SK-MEL-5 (cell line): ENCODE measurements at regions not wholly inside any gene's neighbourhood (a gene's known extent, or its start where the extent isn't known, plus 50 kb on each side); places are given as distances from the start of the nearest gene placed in this dataset.

Experiments
- DNase-seq: peaks from one replicate; pipeline ENCODE4 v3.0.0-alpha.2; 2016; ENCODE audit warnings: low read depth, low spot score
- in situ Hi-C: cut with HindIII; loops from 2 replicates; pipeline ENCODE4 v1.10.0; 2016; ENCODE audit warnings: low sequenced_read_pairs, high pct_unique_total_duplicates, low pct_unique_long_range_greater_than_20kb

GRCh38 chr15:69544365-69545113 lies 91.9 kb downstream of the RPLP1 start:
- in situ Hi-C loops, result no loop called here
- no peak for DNase-seq

- in situ Hi-C loops, result no loop called here
- no peak for DNase-seq
Observed at GRCh38 chr15:69546182-69546581, 93.6 kb downstream of the RPLP1 start.

DNA sequence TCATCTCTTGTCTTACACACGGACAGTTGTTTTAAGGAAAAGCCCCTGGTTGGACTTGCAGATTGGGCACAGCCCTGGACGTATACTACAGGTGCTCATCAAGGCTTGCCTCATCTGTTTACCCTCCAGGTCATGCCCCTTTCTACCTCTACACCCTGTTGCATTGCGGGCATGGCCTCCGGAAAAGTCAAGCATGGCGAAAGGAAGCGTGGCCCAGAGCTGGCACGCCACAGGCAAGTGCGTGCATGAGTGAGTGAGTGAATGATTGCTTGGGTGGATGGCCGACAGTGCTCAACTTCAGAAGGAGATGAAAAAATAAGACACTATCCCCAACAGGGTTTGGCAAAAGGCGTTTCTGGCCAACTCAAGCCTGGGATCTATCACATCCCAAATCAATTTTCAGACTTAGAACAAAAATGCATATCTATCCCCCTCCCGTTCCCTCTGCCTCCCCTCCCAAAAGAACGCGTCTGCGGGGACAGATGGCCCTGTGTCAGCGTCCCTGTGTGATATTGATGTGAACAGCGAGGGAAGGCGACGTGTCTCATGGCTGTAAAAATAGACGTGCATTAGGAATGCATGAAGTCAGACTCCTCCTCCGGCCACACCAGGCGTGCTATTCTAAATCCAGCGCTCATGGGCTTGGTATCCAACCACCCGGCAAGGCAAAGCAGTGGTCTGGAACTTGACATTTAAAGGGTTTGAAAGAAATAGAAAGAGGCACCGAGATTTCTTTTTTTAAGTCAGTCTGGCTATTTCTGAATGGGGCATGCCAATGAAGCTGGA lies 96.0 kb downstream of the RPLP1 start:
- in situ Hi-C loops, result no loop called here
- DNase-seq, result no peak

GRCh38 chr15:69551391-69552056 lies 98.9 kb downstream of the RPLP1 start:
- in situ Hi-C loops, result no loop called here
- DNase-seq, result no peak

DNA sequence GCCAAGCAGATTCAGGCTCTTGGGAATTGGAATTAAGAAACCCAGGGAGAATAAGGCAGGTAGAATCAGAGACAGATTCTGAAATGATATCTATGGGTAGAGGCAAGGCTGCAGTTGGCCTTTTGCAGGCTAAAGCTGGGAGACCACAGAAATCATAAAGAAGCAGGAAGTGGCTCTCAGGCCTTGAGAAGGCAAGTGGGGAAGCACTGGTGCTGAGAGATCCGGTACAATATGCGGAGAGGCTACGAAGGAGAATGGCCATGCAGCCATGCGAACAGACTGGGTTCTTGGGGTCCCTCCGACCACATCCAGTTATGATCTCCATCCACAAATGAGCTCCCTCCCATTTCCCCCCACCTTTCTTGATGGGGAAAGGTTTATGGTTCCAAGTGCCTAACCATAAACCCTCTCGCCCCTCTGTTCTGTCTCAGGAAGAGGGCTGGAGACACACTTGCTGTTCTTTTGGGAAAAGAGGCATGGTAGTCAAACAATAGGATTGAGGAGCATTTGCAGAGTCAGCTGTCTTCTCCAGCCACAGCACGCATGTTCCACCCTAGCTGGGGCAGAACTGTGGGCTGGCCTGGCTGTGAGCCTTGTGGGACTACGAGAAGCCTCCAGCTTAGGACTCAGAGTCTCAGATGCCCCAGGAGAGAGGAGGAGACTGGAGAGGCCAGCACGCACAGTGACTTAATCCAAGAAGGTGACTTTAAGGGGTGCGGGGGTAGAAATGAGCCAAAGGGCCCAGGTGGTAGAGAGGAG lies 99.6 kb downstream of the RPLP1 start:
- in situ Hi-C loops, result no loop called here
- no peak for DNase-seq

DNA sequence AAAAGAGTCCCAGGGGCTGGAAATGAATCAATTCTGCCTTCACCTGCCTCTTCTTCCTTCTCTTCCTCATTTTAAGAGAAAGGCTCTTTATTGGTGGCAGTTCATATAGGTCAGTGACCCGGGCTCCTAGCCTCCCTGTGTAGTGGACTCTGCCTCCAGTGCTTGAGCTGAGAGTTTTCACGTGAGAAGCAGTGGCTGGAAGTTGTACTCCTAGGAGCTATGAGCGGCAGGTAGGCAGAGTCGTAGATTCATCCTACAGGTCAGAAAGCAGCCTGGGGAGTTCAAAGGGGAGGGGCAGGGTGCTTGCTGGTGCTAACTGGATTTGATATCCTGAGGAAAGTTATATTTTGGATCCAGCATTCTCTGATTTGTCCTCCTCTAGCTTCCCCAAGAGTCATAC lies 101.1 kb downstream of the RPLP1 start:
- no peak for DNase-seq
- in situ Hi-C loops, result no loop called here

DNA sequence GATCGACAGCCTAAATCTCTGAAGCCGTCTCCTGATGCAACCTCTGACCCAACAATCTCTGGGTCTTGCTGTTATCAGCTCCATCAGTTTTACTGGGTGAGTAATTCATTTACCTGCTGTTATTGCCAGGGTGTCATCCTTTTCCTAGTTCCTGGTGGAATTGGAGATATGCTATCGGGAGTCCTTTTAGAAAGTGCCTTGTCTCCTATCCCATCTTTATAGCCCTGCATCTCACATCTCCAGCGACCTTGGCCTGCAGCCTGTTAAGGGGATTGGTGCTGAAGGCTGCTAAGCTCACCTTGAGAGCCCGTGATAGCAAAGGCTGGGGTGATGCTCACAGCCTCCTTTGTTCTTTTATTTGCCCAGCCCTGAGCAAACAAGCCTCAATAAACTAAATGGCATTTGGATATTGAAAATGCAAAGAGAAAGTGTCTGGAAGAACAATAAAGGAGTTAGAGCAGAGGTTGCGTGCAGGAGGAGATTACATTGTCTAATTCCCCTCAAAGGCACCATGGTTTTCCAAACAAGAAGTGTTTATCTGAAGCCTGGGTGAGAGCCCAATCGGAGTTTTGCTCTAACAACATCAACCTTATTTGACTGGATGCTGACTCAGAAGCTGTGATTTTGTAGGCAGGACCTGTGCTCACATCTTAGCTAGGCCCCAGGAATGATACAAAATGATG lies 101.8 kb downstream of the RPLP1 start:
- in situ Hi-C loops, result no loop called here
- DNase-seq, result no peak

GRCh38 chr15:69555080-69555479 lies 102.5 kb downstream of the RPLP1 start:
- DNase-seq, result no peak
- in situ Hi-C loops, result no loop called here

DNA sequence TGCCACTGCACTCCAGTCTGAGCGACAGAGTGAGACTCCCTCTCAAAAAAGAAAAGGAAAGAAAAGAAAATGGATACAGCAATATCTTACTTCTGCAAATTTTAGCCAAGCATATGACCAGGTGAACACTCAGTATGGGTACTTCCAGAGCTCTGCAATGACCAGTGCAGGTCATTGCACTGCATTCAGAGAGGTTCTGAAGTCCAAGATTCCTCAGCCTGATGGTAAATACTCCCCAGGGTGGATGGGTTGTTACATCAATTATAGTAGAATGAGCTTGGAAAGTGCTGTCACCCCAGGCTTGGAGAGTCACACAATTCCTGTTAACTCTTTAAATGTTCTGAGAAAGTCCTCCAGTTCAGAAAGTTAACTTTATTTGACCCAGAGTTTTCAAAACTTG lies 103.7 kb downstream of the RPLP1 start:
- in situ Hi-C loops, result no loop called here
- DNase-seq, result no peak

- in situ Hi-C loops, result no loop called here
- peak; percentile 6 for DNase-seq
Observed at GRCh38 chr15:69557020-69557706, 104.5 kb downstream of the RPLP1 start.

GRCh38 chr15:69557707-69558409 lies 105.2 kb downstream of the RPLP1 start:
- in situ Hi-C loops, result no loop called here
- no peak for DNase-seq

DNA sequence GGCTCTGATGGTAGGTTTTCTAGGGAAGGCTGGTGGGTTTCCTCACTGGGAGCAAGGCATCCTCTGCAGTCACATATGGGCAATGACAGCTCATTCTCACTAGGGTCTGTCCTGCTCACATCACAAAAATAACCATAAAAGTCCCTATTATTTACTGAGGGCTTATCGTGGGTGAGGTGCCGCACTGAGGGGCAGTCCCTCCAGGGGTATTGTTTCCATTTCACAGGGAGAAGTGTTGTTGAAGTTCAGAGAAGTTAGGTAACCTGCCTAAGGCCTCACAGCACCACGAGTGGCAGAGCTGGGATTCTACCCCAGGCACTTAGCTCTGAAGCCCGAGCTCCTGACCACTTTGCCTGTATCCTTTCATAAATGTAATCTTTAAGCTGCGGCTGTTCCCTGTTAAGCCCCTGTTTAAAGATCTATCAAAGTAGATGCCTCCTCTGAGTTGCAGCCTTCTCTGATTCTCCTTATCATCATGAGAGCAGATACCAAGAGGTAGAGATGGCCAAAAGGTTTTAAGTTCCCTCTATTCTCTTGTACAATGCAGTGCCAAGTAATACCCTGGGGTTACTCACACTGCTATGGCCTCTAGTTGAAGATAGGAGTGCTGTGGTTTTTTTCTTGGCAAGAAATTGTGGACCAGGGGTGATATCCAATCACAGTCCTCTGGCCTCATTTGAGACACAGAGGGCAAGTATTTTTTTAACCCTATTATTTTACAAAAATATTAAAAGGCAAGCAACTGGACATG lies 107.0 kb downstream of the RPLP1 start:
- in situ Hi-C loops, result no loop called here
- DNase-seq, result no peak

DNA sequence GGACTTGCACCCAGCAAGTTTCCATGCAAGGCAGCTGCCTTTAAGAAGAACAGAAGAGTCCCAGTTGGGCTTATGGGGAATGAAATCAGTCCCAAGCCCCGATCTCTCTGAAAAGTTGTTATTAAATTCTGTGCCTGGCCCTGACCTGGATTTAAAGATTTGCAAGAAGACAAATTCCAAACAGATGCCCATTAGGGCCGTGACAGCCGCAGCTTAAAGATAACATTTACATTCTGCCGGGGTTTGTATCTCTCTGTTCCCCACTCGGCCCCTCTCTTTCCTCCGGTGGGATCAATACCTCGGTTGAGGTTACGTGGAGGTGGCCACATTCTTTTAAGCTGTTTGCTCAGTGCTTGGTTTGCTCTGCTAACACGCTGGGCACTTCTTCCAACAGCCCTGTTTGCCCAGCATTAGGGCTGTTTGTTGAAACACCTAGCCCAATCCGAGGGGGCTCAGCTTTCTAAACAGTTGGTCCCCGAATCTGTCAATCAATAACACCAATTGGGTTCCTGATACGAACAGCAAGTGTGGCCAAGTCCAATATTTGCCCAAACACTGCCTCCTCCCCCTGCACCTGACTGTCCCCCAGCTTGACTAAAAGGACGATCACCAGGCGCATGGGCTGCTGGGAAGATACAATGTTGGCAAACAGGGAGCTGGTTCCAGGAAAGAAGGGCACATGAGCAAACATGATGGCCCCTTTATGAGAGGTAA lies 108.6 kb downstream of the RPLP1 start:
- DNase-seq, result no peak
- in situ Hi-C loops, result no loop called here

GRCh38 chr15:69562116-69562515 lies 109.5 kb downstream of the RPLP1 start:
- no peak for DNase-seq
- in situ Hi-C loops, result no loop called here

DNA sequence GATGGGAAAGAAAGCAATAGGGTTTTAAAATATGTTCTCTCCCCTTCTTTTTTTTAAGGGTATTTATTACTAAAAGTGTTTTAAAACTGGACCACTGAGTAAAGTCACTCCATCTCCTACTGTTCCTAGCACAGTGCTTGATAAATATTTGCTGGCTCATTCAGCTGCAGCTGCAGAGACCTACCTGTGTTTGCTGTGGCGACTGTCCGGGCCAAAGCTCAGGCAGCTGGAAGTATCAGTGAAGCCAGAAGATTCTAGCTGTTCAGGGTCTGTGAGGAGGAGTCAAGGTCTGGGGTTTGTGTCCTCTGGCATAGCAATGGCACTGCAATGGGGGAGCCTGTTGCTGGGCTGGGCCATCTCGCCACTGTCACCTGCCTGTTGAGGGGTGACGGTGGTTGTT lies 109.9 kb downstream of the RPLP1 start:
- no peak for DNase-seq
- in situ Hi-C loops, result no loop called here
